ENCODE measurements at regions not wholly inside any gene's neighbourhood (a gene's known extent, or its start where the extent isn't known, plus 50 kb on each side); places are given as distances from the start of the nearest gene placed in this dataset.

GRCh38 chr10:7477538-7478334, 66.9 kb upstream of the SFMBT2 start:
- DNase-seq: no peak

- DNase-seq: no peak
These were observed 65.1 kb upstream of the SFMBT2 start for GRCh38 chr10:7475939-7476338.

GRCh38 chr10:7475046-7475911, 64.4 kb upstream of the SFMBT2 start:
- DNase-seq: no peak

GRCh38 chr10:7474388-7474787, 63.6 kb upstream of the SFMBT2 start:
- no peak for DNase-seq

GRCh38 chr10:7473474-7473873, 62.6 kb upstream of the SFMBT2 start:
- no peak for DNase-seq

- DNase-seq: no peak
These were observed 61.0 kb upstream of the SFMBT2 start for GRCh38 chr10:7471720-7472367.

GRCh38 chr10:7470371-7470770, 59.5 kb upstream of the SFMBT2 start:
- DNase-seq: no peak

- DNase-seq: no peak
These were observed 56.3 kb upstream of the SFMBT2 start for GRCh38 chr10:7467031-7467667.

GRCh38 chr10:7464691-7465090, 53.9 kb upstream of the SFMBT2 start:
- DNase-seq: no peak

Measured in activated effector memory CD4-positive, alpha-beta T cell treated with anti-CD3 and anti-CD28 coated beads, Interleukin-2, amount 50 U/mL, for 16 hours (primary cell).